A673 (cell line): ENCODE measurements at regions not wholly inside any gene's neighbourhood (a gene's known extent, or its start where the extent isn't known, plus 50 kb on each side); places are given as distances from the start of the nearest gene placed in this dataset.

Experiments used
- CTCF ChIP-seq: fragments of 300-800, 200-600 bp; sonication (generic); conservative IDR thresholded peaks from 2 replicates; pipeline ENCODE4 v1.5.1; 2017; ENCODE audit warnings: low read depth, mild to moderate bottlenecking, antibody characterized with exemption, low read length, moderate library complexity, mixed read lengths
- EZH2 ChIP-seq: fragments of 200-600 bp; sonication (generic); IDR thresholded peaks from 2 replicates; pipeline ENCODE4 v1.6.1; 2017; ENCODE audit warnings: borderline replicate concordance, low read depth, mild to moderate bottlenecking, mixed read lengths, antibody characterized with exemption, low read length; ENCODE audit not compliant: poor library complexity, severe bottlenecking

GRCh38 chr3:5473471-5473870, 286.0 kb downstream of the EDEM1 start:
- TF ChIP-seq CTCF (no peak), EZH2 (no peak)
